ENCODE measurements at regions not wholly inside any gene's neighbourhood (a gene's known extent, or its start where the extent isn't known, plus 50 kb on each side); places are given as distances from the start of the nearest gene placed in this dataset.

- Histone ChIP-seq H3K36me3 (no peaks in the 10 kb centered on the region), H3K4me3 (no peak overlapping the region), H3K4me1 (no peaks in the 10 kb centered on the region), H3K27me3 (no peaks in the 10 kb centered on the region), H3K9me3 (no peaks in the 10 kb centered on the region), H3K27ac (no peak overlapping the region)
- TF ChIP-seq EP300 (IDR thresholded peaks at IDR 0.05) (no peak), POLR2AphosphoS5 (IDR thresholded peaks at IDR 0.05) (no peak), CTCF (IDR thresholded peaks at IDR 0.05) (no peak), POLR2A (IDR thresholded peaks at IDR 0.05) (no peak)
- WGBS, 2 donors = 80 to 81% methylated on average over 4 of the region's 4 CpGs
- no peak for ATAC-seq (ENCODE audit: low FRiP score in 2 of 2)
- no peak for DNase-seq
These were observed 223.3 kb downstream of the DIRAS2 start for GRCh38 chr9:90419221-90419851.

- Histone ChIP-seq H3K4me3 (no peak overlapping the region), H3K27me3 (no peaks in the 10 kb centered on the region), H3K36me3 (no peaks in the 10 kb centered on the region), H3K9me3 (no peaks in the 10 kb centered on the region), H3K4me1 (no peaks in the 10 kb centered on the region), H3K27ac (no peak overlapping the region)
- 59 to 62% methylated on average over 3 of the region's 3 CpGs for WGBS, 2 donors
- peak in 1 of 2 donors; percentile 49 for ATAC-seq (ENCODE audit: low FRiP score in 2 of 2)
- no peak for DNase-seq
- TF ChIP-seq EP300 (IDR thresholded peaks at IDR 0.05) (no peak), POLR2A (IDR thresholded peaks at IDR 0.05) (no peak), CTCF (IDR thresholded peaks at IDR 0.05) (no peak)
These were observed 222.4 kb downstream of the DIRAS2 start for GRCh38 chr9:90420211-90420610.

- no peaks in the 10 kb centered on the region for H3K27me3 ChIP-seq
- ATAC-seq (ENCODE audit: low FRiP score in 2 of 2) (no peak), DNase-seq (no peak)
- TF ChIP-seq CTCF (IDR thresholded peaks at IDR 0.05) (no peak), EP300 (IDR thresholded peaks at IDR 0.05) (no peak)
- 38 to 45% methylated on average over 6 to 9 of the region's 9 CpGs for WGBS, 2 donors
- no peak overlapping the region for H3K4me3 ChIP-seq
- H3K36me3 ChIP-seq = no peaks in the 10 kb centered on the region
- no peak overlapping the region for H3K27ac ChIP-seq
- H3K9me3 ChIP-seq = no peaks in the 10 kb centered on the region
- no peaks in the 10 kb centered on the region for H3K4me1 ChIP-seq
These were observed 221.7 kb downstream of the DIRAS2 start for GRCh38 chr9:90420768-90421513.

GRCh38 chr9:90421786-90422185 is 220.8 kb downstream of the DIRAS2 start:
- WGBS, 2 donors = 80 to 85% methylated on average over 3 of the region's 3 CpGs
- no peak for TF ChIP-seq CTCF (IDR thresholded peaks at IDR 0.05)
- TF ChIP-seq EP300 (IDR thresholded peaks at IDR 0.05) = no peak
- no peak for TF ChIP-seq POLR2A (IDR thresholded peaks at IDR 0.05)
- no peak for TF ChIP-seq POLR2AphosphoS5 (IDR thresholded peaks at IDR 0.05)

More at GRCh38 chr9:90421786-90422185, 220.8 kb downstream of the DIRAS2 start:
- H3K4me3 ChIP-seq = no peak overlapping the region
- H3K9me3 ChIP-seq = no peaks in the 10 kb centered on the region
- DNase-seq (no peak), ATAC-seq (ENCODE audit: low FRiP score in 2 of 2) (no peak)
- H3K36me3 ChIP-seq = no peaks in the 10 kb centered on the region
- no peaks in the 10 kb centered on the region for H3K27me3 ChIP-seq
- no peak overlapping the region for H3K27ac ChIP-seq
- no peaks in the 10 kb centered on the region for H3K4me1 ChIP-seq

All from upper lobe of left lung (tissue), 6 donors.